ENCODE measurements at regions not wholly inside any gene's neighbourhood (a gene's known extent, or its start where the extent isn't known, plus 50 kb on each side); places are given as distances from the start of the nearest gene placed in this dataset.

DNA sequence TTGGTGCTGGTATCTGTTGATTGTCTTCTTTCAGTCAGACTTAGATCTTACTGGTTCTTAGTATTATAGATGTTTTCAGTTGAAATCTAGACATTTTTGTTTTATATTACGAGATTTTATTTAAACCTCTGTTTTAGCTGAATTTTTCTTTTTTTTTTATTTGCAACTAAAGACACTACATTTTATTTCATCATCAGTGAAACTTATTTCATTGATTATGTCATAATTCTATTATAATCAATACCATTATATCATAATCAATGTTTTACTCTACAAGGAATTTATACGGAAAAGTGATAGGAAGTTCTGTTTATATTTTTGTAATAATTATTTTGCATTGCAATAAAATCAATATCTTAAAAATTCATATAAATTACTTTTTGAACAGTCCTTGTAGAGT lies 477.4 kb upstream of the MDFIC2 start:
- ATAC-seq = no peak

DNA sequence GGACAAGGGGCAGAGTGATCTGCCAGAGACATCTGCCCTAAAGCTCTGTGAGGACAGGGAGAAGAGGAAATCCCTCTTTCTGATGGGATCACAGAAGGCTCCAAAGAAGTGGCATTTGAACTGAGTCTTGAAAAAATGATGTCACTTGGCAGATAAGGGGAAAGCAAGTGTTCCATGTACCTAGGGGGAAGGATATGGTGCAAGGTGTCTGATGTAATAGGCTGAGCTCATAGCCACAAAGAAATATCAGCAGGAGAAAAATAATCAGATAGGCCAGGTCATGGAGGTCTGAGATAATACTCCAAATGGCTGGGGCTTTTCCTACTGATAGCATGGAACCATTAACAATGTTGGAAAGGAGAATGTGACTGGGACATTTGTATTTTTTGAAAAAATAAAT lies 468.4 kb upstream of the MDFIC2 start:
- no peak for ATAC-seq

DNA sequence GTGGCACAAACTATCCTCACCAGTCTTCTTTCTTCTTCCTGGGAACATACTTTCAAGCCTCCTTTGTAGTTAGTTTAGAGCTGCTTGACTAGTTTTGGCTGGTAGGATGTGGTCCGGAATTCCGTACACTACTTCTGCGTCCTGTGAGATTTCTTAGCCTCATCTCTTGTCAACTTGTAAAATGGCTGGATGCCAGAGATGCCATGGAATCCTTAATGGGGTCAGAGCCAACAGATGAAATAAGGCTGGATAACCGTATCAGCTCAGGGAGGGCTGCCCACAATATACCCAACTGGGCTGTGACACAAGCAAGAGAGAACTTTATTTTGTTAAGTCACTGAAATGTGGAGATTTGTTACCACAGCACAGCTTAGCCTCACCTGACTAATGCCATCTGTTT lies 466.9 kb upstream of the MDFIC2 start:
- ATAC-seq = no peak

DNA sequence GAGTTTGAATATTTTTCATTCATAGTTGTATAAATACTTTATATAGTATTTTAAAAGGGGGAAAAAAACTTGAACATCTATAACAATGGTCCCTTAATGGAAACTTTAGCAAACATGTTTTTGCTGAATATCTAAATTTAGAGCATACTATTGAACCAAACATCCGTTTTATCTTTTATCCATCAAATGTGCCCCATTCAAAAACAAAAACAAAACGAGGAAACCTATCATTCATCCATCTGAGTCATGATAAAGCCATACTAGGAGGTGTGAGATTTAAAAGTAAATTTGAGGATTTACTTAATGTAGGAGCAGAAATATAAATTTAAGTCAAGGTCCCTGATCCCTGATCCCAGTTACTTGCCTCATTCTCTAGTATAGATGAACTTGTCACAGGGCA lies 463.6 kb upstream of the MDFIC2 start:
- ATAC-seq = no peak

DNA sequence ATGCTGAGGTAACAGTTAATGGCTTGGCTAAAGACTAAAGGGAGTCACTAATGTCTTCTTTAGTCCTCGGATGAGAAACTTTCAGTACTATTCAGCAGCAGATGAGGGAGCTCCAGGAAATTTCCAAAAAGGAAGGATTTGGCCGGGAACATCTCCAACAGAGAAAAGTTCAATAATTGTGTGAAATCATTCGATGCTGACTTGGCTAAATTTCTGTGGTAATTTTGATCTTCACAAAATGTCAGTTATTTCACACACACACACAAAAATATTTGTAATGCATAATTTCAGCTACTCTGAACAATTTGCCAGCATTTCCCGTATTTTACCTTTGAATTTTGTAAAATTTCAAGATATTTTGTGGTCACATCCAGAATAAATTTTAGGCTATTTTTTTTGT lies 462.8 kb upstream of the MDFIC2 start:
- ATAC-seq = no peak

DNA sequence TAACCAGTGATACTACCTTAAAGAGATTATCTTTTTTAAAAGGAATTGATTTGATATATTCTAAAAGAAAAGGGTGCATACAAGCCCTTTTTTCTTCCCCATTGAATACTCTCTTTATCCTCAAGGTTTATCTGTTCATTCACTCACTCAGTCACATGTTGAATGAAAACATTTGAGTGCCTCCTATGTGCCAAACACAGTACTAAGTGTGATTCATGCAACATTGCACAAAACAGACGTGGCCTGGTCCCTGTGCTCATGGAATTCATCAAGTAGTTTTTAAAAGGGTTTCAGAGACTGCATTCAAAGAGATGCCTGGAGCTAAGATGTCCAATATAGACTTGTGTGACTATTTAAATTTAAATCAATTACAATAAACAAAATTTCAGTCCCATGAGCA lies 462.2 kb upstream of the MDFIC2 start:
- ATAC-seq = no peak

DNA sequence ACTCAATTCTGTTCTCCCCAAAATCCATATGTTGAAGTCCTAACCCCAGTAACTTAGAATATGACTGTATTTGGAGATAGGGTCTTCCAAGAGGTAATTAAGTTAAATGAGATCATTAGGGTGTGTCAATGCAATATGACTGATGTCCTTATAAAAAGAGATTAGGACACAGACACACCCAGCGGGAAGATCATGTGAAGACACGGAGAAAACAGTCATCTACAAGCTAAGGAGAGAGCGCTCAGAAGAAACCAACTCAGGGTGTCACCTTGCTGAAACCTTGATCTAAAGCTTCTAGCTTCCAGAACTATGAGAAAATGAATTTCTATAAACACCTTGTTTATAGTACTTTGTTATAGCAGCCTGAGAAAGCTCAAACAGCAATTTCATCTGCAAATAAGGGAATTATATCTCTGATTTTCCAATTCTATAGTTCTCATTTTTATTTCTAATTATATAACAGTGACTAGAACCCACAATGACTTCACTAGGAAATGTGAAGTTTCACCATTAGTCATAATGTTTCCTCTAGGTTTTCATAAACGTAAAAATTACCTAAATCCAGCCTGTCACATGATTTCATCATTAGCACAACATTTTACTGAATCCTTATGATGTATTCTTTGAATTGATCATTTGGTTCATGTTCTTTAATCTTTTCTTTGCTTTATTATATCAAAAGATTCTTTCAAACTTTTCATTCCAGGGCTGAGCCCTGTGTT lies 459.1 kb upstream of the MDFIC2 start:
- peak; percentile 76 to 81 for ATAC-seq

DNA sequence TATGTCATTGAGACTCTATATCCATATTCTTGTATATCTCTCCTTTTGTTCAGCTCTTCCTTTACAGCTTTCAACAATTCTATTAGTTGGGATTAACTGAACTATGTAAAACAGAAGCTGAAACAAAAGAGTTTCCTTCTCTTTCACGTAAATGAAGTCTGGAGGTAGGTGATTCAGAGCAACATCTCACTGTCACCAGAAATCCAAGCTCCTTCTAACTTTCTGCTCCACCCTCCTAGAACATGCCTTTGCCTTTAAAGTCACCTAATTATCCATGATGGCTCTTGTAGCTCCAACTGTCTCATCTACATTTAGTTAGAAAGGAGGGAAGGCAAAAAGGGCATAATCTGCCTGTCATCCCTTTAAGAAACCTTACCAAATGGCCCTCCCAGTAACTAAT lies 458.2 kb upstream of the MDFIC2 start:
- no peak for ATAC-seq

DNA sequence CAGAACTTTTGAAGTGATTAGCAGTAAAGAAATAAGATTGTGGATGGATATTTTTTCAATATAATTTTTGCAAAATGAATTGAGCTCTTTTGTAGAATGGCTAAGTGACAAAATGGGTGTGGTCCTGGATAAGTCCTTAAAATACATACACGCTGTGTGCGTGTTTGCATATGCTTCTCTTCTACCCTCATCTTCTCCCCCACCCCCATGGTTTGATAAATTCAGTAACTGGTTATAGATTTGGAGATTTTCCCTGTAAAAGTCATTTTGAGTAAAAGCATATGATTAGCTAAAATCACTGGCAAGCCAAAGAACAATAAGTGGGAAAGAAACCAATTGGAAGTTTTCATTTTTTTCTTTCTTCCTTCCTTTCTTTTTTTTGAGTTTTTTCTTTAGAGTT lies 453.9 kb upstream of the MDFIC2 start:
- ATAC-seq = no peak

DNA sequence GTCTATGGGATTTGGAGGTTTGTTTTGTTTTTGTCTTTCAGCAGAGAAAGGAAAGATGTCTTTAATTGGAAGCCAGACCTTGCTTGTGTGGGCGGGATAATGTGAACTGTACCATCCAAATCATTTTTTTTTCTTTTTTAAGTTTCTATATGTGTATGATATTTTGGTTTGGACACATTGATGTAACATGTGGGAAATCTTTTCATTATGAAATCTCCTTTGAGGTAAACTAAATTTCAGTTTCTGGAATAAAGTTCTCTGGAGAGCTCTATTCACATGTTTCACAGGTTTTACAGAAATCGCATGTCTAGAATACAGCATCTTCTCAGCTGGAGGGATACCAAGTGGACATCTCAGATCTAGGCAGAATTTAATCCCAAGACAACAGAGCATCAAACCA lies 451.5 kb upstream of the MDFIC2 start:
- ATAC-seq = no peak

DNA sequence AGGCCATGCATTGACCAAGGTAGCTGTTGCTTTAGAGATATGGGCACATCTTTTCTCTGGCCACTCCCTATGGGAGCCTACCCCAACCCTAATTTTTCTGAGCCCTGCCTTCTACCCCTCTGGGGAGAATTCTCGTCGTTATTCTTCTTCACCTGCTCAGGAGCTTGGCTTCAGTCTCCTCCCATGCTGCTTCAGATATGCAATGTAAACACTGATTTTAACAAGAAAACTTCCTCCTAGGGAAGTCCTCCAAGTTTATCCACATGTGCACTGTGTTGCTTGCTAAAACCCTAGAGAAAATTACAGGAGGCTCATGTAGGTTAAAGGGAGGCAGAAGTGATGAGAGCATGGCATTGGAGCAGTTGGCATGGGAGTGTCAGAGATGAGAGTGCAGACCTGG lies 445.2 kb upstream of the MDFIC2 start:
- no peak for ATAC-seq

DNA sequence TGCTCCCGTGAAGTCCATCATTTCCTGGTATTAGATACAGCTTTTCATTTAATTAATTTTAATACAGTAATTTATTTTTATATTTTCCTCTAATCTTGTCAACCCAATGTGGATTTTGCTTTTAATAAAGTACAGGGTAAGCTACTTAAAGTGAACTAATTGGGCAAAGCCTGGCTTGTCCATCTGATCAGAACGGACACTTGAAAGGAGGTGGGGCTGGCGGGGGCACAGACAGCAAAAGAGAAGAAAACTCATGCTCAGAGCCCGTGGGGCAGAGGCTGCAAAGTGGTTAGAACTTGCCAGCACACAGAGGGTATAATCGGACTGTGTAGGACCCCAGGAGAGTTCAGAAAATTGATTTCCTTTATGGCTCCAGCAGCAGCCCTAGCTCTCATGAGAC lies 443.1 kb upstream of the MDFIC2 start:
- no peak for ATAC-seq

DNA sequence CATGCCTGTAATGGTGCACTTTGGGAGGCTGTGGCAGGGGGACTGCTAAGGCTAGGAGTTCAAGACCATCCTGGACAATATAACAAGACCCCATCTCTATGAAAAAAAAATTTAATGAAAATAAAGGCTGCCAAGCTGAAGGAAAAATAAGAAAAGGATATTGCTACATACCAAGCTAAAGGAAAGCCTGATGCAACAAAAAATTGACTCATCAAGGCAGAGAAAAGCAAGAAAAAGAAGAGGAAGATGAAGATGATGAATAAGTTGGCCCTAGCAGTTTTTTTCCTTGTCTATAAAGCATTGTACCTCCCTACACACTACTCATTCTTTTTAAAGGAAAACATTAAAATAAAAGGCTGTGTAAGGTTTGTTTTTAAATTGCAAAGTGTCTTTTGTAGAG lies 441.9 kb upstream of the MDFIC2 start:
- ATAC-seq = no peak

DNA sequence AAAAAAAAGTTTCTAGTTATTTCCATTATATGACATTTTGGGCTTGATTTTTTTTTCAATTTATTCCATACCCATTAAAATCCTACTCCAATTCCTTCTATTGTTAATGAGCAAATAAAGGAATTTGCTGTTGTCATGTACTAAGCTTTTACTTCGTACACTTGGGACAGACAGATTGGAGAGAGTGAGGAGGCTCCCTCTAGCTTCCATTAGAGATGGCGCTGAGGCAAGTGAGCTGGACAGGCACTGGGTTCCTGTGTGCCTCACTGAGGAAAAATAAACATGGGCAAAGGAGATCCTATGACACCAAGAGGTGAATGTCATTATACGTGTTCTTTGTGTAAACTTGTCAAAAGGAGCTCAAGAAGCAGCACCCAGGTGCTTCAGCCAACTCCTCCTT lies 441.1 kb upstream of the MDFIC2 start:
- ATAC-seq = no peak

DNA sequence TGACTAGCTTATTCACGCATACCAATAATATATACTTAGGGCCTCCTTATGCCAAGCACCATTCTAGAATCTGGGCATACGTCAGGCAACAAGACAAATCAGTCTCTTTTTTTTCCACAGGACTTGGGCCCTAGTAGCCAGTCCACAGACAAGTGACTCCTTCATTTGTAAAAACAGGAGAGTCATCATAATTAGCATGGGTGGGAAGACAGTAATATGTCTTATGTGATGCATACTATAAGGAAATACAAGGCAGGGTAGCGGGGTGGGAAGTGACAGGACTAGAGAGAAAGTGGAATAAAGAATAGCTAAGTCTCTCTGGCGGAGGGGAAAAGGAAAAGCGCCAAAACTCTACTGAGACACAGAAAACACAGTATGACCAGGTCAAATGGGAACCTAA lies 439.6 kb upstream of the MDFIC2 start:
- ATAC-seq = no peak

DNA sequence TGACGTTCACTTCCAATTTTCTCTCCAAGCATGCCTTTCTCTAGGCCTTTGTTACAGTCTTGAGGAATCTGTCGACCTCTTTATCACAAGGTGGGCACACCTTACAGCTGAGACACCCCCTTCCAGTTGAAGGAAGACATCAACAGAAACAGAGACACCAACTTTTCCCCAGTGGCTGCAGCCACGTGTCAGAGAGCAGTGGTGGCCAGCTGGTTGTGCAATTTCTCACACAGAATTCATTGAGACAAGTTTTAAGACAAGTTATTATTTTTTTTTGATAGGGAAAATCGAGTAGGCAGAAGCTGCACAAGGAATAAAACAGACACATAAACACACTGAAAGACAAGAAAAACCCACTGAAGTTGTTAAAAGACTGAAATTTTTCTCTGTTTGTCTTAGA lies 436.7 kb upstream of the MDFIC2 start:
- ATAC-seq = no peak

DNA sequence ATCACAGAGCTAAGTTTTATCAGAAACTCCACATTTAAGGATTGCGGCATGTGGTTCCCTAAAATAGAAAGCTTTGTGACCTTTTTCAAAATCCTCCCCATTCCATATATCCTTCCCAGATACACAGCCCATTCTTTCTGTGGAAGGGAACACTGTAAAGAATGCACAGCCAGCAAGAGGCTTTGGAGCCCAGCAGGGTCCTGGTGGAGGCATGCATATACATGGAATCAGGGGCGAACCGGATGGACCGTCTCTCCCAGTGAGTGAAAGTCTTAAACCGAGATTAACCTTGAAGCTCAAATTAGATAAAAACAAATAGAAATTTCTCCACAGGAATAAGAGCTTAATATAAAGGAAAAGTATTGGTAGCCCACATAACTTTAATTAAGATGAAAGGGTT lies 436.2 kb upstream of the MDFIC2 start:
- no peak for ATAC-seq

DNA sequence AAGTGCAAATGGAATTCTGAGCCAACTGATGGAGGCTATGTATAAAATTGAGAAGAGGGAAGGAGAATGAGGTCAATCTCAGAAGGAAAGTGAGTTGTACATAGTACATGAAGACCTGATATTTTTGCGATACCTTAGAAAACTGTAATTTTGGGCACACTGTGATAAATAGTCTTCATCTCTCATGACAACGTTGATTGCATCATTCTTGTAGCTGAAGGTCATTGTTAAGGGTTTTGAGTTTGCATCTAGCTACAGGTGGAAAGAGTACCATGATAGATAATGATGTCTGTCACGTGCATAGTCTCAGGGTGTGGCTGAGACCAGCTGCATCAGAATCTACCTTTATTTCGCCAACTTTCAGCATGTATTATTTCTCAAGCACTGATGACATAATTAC lies 435.4 kb upstream of the MDFIC2 start:
- ATAC-seq = no peak

DNA sequence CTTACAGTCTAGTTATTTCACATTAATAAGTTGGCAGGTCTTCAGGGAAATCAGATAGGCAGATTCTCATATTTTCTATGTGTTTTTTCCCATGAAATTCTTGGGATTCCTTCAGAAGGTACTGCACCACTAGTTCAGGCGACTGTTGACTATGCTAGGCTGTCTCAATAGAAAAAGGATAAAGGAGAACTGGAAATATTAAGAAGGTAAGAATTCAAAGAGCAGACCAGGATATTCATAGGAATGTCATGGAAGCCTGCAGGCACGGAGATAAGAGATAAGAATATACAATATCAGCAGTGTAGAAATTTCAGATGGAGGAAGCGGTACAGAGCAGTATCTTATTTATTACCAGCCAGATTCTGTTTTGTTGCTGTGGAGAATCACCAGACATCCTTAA lies 432.1 kb upstream of the MDFIC2 start:
- ATAC-seq = no peak

DNA sequence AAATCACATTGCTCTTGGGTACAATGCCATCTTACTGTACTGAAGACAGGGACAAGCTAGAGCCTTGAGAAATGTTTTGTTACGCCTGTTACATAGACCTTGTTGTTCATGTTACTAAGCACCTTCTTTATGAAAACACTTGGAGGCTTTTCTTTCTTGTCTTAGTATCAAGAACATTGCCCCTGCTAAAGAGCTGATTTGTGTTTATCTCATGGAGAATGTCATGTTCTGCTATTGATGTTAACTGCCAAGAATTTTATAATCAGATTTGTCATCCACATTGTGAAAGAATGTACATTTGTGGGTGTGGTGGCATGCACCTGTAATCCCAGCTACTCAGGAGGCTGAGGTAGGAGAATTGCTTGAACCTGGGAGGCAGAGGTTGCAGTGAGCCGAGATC lies 431.3 kb upstream of the MDFIC2 start:
- no peak for ATAC-seq

DNA sequence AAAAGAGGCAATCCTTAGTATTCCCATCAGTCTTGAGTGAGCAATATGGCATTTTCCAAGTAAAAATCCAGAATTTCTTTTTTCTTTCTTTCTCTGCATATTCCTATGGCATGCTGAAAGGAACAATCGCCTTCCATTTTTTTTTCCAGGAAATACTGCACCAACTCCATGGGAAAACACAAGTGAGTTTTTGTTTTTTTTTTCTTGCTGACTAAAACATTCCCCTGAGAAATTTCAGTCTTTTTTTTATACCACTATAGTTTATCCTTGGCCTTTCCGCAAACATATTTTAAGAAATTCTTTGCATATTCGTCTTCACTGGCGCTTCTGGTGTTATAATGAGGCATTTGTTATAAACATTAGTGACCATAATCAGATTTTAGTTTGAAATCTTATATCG lies 429.6 kb upstream of the MDFIC2 start:
- no peak for ATAC-seq

DNA sequence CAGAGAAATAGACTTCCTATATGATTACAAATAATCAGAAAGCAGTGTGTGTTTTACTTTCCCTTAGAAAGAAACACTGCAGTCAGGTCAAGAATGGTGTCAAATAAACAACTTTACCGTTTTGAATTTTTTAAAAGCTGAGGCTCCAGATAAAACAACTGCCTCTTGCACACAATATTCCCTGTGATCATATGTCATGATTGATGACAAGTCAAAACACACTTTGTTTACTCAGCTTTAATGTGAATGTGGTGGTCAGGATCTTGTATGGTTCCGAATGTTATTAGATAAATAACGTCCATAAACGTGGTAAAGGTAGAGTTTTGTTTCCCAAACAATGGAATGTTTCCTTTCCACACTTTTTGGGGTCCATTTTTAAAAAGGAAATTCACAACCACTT lies 428.4 kb upstream of the MDFIC2 start:
- ATAC-seq = no peak

DNA sequence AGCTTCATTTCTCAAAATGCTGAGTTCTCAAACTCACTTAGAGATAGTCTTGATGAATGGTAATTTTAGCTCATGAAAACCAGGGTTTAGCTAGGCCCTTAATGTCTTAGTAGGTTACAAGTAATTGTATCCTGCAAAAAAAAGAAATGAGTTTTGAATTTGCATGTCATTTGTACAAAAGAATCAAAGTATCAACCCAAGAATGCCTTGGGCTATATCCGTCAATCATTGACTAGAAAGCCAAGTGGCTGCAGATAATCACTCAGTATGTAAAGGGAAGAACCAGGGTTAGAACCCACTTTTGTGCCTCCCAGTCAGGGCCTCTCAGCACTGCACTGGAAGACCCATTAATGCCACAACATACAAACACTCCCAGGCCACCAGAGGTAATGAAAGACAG lies 427.6 kb upstream of the MDFIC2 start:
- ATAC-seq = no peak

DNA sequence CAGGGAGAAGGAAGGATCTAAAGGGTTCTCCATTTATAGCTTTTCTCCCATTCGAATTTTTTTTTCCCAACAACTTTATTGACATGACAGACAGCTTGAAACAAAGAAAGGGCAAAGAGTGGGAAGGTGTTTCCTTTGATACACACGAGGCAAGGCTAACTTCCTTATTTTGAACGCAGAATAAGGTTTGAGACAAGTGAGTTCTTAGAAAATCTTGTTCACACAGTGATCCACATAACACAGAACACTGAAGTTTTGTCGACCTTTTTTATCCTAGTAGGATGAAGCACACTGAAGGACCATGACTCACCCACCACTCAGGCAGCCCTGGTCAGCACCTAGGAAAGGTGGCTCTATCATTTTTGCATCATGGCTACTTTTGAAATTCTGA lies 425.8 kb upstream of the MDFIC2 start:
- ATAC-seq = no peak

DNA sequence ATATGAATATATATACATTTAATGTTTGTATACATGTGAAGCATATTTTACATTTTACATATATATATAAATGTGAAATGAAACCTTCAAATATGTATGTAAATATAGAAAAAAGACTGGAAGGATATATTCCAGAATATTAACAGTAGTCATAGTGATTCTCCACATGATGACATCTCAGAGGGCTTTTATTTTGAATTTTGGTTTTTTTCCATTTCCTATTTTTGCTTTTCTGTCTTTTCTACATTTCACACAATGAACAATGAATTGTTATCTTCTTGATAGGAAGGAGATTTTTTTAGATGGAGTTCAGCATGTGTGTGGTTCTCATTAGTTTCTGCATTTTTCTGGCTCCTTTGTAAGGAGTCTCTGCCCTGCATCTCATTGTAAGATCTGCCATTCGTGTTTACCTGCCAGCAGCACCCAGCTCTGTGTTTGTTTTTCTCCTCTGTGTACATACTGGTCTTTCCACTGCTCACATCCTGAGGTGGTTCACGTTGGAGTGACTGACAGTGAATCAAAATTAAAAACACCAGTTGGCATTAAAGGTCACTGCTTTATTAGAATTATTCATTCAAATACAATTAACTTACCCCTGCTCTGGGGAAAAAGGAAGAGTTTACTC lies 425.3 kb upstream of the MDFIC2 start:
- no peak for ATAC-seq

Data from activated CD4-positive, CD25-positive, alpha-beta regulatory T cell treated with anti-CD3 and anti-CD28 coated beads, Interleukin-2, amount 50 U/mL, for 24 hours (primary cell).